DOHH2 (cell line): ENCODE measurements at regions not wholly inside any gene's neighbourhood (a gene's known extent, or its start where the extent isn't known, plus 50 kb on each side); places are given as distances from the start of the nearest gene placed in this dataset.

Experiments used
- EZH2phosphoT487 ChIP-seq: fragments of 200-600 bp; sonication (generic); IDR thresholded peaks from 2 replicates; pipeline ENCODE4 v1.6.1; 2017; ENCODE audit warnings: borderline replicate concordance, mild to moderate bottlenecking, antibody characterized with exemption, low read length, moderate library complexity, mixed read lengths
- TF ChIP-seq, protein P1 (sequence below): fragments of 200-600 bp; sonication (generic); IDR thresholded peaks from one replicate; pipeline ENCODE4 v1.5.1; 2014; ENCODE audit warnings: antibody characterized with exemption, mild to moderate bottlenecking, low read depth, low read length; ENCODE audit not compliant: poor library complexity, severe bottlenecking

DNA sequence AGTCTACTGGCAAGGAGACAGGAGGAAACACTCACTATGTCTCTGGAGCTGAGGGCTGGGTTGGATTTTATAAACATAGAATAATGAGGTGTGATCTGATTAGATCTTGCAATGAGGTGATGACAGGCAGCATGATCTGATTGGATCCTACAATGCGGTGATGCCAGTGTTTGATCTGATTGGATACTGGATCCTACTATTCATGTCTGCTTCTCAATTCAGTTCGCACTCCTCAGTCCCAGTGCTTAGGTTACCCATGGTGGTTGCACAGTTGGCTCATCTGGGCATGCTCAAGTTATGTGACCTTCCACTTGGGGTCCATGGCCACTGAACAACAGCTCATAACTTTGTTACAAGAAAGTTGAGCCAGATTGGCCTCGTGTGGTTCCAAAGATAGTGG is 469.5 kb downstream of the TSHZ3 start:
- TF ChIP-seq, protein P1, sequence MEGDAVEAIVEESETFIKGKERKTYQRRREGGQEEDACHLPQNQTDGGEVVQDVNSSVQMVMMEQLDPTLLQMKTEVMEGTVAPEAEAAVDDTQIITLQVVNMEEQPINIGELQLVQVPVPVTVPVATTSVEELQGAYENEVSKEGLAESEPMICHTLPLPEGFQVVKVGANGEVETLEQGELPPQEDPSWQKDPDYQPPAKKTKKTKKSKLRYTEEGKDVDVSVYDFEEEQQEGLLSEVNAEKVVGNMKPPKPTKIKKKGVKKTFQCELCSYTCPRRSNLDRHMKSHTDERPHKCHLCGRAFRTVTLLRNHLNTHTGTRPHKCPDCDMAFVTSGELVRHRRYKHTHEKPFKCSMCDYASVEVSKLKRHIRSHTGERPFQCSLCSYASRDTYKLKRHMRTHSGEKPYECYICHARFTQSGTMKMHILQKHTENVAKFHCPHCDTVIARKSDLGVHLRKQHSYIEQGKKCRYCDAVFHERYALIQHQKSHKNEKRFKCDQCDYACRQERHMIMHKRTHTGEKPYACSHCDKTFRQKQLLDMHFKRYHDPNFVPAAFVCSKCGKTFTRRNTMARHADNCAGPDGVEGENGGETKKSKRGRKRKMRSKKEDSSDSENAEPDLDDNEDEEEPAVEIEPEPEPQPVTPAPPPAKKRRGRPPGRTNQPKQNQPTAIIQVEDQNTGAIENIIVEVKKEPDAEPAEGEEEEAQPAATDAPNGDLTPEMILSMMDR, result no peak
- no peak for TF ChIP-seq EZH2phosphoT487
